ENCODE measurements at regions not wholly inside any gene's neighbourhood (a gene's known extent, or its start where the extent isn't known, plus 50 kb on each side); places are given as distances from the start of the nearest gene placed in this dataset.
"Not testable (repeated sequence)": the region's sequence is repeated elsewhere in the genome, so short reads cannot be mapped to it uniquely, and the experiment has no call there.

- no peak for DNase-seq (ENCODE audit: low read depth in 1 of 2, low spot score in 1 of 2)
- TF ChIP-seq JUND (IDR thresholded peaks at IDR 0.05; ENCODE audit: low read depth) = no peak
- in situ Hi-C loops (cut with HindIII; ENCODE audit: low pct_unique_long_range_greater_than_20kb, low sequenced_read_pairs) = no loop called here
Observed at GRCh38 chr4:126182786-126183185, 868.0 kb downstream of the FAT4 start.

GRCh38 chr4:126183206-126183605 is 868.5 kb downstream of the FAT4 start:
- no peak for TF ChIP-seq JUND (IDR thresholded peaks at IDR 0.05; ENCODE audit: low read depth)
- no peak for DNase-seq (ENCODE audit: low read depth in 1 of 2, low spot score in 1 of 2)
- in situ Hi-C loops (cut with HindIII; ENCODE audit: low pct_unique_long_range_greater_than_20kb, low sequenced_read_pairs) = no loop called here

- no peak for TF ChIP-seq JUND (IDR thresholded peaks at IDR 0.05; ENCODE audit: low read depth)
- in situ Hi-C loops (cut with HindIII; ENCODE audit: low pct_unique_long_range_greater_than_20kb, low sequenced_read_pairs) = no loop called here
Observed at GRCh38 chr4:126191536-126191935, 876.8 kb downstream of the FAT4 start.

GRCh38 chr4:126192506-126192905 is 877.8 kb downstream of the FAT4 start:
- in situ Hi-C loops (cut with HindIII; ENCODE audit: low pct_unique_long_range_greater_than_20kb, low sequenced_read_pairs) = no loop called here
- DNase-seq (ENCODE audit: low read depth in 1 of 2, low spot score in 1 of 2) = no peak
- no peak for TF ChIP-seq JUND (IDR thresholded peaks at IDR 0.05; ENCODE audit: low read depth)

More at GRCh38 chr4:126191536-126191935, 876.8 kb downstream of the FAT4 start:
- no peak for DNase-seq (ENCODE audit: low read depth in 1 of 2, low spot score in 1 of 2)

- DNase-seq (ENCODE audit: low read depth in 1 of 2, low spot score in 1 of 2); in situ Hi-C loops (cut with HindIII; ENCODE audit: low pct_unique_long_range_greater_than_20kb, low sequenced_read_pairs): not testable (repeated sequence)
Observed at GRCh38 chr4:126201251-126202138, 886.7 kb downstream of the FAT4 start.

- peak in 1 of 2 experiments; percentile 13 for DNase-seq (ENCODE audit: low read depth in 1 of 2, low spot score in 1 of 2)
- no peak for TF ChIP-seq JUND (IDR thresholded peaks at IDR 0.05; ENCODE audit: low read depth)
- in situ Hi-C loops (cut with HindIII; ENCODE audit: low pct_unique_long_range_greater_than_20kb, low sequenced_read_pairs) = no loop called here
Observed at GRCh38 chr4:126202226-126202625, 887.5 kb downstream of the FAT4 start.

GRCh38 chr4:126207910-126208309 is 893.2 kb downstream of the FAT4 start:
- in situ Hi-C loops (cut with HindIII; ENCODE audit: low pct_unique_long_range_greater_than_20kb, low sequenced_read_pairs) = no loop called here
- TF ChIP-seq JUND (IDR thresholded peaks at IDR 0.05; ENCODE audit: low read depth) = no peak
- DNase-seq (ENCODE audit: low read depth in 1 of 2, low spot score in 1 of 2) = no peak

GRCh38 chr4:126209147-126209546 is 894.4 kb downstream of the FAT4 start:
- in situ Hi-C loops (cut with HindIII; ENCODE audit: low pct_unique_long_range_greater_than_20kb, low sequenced_read_pairs) = no loop called here
- TF ChIP-seq JUND (IDR thresholded peaks at IDR 0.05; ENCODE audit: low read depth) = no peak
- DNase-seq (ENCODE audit: low read depth in 1 of 2, low spot score in 1 of 2) = no peak

GRCh38 chr4:126213996-126214395 is 899.2 kb downstream of the FAT4 start:
- in situ Hi-C loops (cut with HindIII; ENCODE audit: low pct_unique_long_range_greater_than_20kb, low sequenced_read_pairs) = no loop called here
- peak in 1 of 2 experiments; percentile 42 for DNase-seq (ENCODE audit: low read depth in 1 of 2, low spot score in 1 of 2)
- no peak for TF ChIP-seq JUND (IDR thresholded peaks at IDR 0.05; ENCODE audit: low read depth)

- DNase-seq (ENCODE audit: low read depth in 1 of 2, low spot score in 1 of 2) = no peak
- TF ChIP-seq JUND (IDR thresholded peaks at IDR 0.05; ENCODE audit: low read depth) = no peak
- in situ Hi-C loops (cut with HindIII; ENCODE audit: low pct_unique_long_range_greater_than_20kb, low sequenced_read_pairs) = no loop called here
Observed at GRCh38 chr4:126215759-126216158, 901.0 kb downstream of the FAT4 start.

GRCh38 chr4:126216611-126217010 is 901.9 kb downstream of the FAT4 start:
- in situ Hi-C loops (cut with HindIII; ENCODE audit: low pct_unique_long_range_greater_than_20kb, low sequenced_read_pairs) = no loop called here
- TF ChIP-seq JUND (IDR thresholded peaks at IDR 0.05; ENCODE audit: low read depth) = no peak
- DNase-seq (ENCODE audit: low read depth in 1 of 2, low spot score in 1 of 2) = no peak

- in situ Hi-C loops (cut with HindIII; ENCODE audit: low pct_unique_long_range_greater_than_20kb, low sequenced_read_pairs) = no loop called here
- DNase-seq (ENCODE audit: low read depth in 1 of 2, low spot score in 1 of 2) = no peak
- TF ChIP-seq JUND (IDR thresholded peaks at IDR 0.05; ENCODE audit: low read depth) = no peak
Observed at GRCh38 chr4:126221282-126221681, 906.5 kb downstream of the FAT4 start.

- no peak for DNase-seq (ENCODE audit: low read depth in 1 of 2, low spot score in 1 of 2)
- in situ Hi-C loops (cut with HindIII; ENCODE audit: low pct_unique_long_range_greater_than_20kb, low sequenced_read_pairs) = no loop called here
- TF ChIP-seq JUND (IDR thresholded peaks at IDR 0.05; ENCODE audit: low read depth) = no peak
Observed at GRCh38 chr4:126221717-126222340, 907.1 kb downstream of the FAT4 start.
